GM10248 (cell line): ENCODE measurements at regions not wholly inside any gene's neighbourhood (a gene's known extent, or its start where the extent isn't known, plus 50 kb on each side); places are given as distances from the start of the nearest gene placed in this dataset.

ENCODE experiments used
- CTCF ChIA-PET: fragments of 300-600 bp; sonication (Branson Sonifier 250); formaldehyde crosslinking; extraction: SDS; loops from one replicate; lab custom pipeline; 2021; ENCODE audit warnings: antibody characterized with exemption; lab: Yijun Ruan, JAX
- POLR2A ChIA-PET: fragments of 350-650 bp; sonication (Branson Sonifier 250); formaldehyde crosslinking; extraction: SDS; loops from one replicate; lab custom pipeline; 2020; ENCODE audit warnings: antibody characterized with exemption; lab: Yijun Ruan, JAX
- DNase-seq: peaks from one replicate; pipeline ENCODE4 v3.0.0; 2012; ENCODE audit errors: extremely low spot score
- TF ChIP-seq, protein P1 (sequence below): IDR thresholded peaks from 2 replicates; pipeline ENCODE4 v1.5.1; 2012; ENCODE audit warnings: mild to moderate bottlenecking, low read depth; ENCODE audit errors: extremely low read depth, missing control alignments, control extremely low read depth

GRCh38 chr10:128295003-128295402 lies 168.8 kb upstream of the MKI67 start:
- TF ChIP-seq, protein P1, sequence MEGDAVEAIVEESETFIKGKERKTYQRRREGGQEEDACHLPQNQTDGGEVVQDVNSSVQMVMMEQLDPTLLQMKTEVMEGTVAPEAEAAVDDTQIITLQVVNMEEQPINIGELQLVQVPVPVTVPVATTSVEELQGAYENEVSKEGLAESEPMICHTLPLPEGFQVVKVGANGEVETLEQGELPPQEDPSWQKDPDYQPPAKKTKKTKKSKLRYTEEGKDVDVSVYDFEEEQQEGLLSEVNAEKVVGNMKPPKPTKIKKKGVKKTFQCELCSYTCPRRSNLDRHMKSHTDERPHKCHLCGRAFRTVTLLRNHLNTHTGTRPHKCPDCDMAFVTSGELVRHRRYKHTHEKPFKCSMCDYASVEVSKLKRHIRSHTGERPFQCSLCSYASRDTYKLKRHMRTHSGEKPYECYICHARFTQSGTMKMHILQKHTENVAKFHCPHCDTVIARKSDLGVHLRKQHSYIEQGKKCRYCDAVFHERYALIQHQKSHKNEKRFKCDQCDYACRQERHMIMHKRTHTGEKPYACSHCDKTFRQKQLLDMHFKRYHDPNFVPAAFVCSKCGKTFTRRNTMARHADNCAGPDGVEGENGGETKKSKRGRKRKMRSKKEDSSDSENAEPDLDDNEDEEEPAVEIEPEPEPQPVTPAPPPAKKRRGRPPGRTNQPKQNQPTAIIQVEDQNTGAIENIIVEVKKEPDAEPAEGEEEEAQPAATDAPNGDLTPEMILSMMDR: no peak
- CTCF ChIA-PET: no interaction called here
- POLR2A ChIA-PET: no interaction called here
- no peak for DNase-seq

DNA sequence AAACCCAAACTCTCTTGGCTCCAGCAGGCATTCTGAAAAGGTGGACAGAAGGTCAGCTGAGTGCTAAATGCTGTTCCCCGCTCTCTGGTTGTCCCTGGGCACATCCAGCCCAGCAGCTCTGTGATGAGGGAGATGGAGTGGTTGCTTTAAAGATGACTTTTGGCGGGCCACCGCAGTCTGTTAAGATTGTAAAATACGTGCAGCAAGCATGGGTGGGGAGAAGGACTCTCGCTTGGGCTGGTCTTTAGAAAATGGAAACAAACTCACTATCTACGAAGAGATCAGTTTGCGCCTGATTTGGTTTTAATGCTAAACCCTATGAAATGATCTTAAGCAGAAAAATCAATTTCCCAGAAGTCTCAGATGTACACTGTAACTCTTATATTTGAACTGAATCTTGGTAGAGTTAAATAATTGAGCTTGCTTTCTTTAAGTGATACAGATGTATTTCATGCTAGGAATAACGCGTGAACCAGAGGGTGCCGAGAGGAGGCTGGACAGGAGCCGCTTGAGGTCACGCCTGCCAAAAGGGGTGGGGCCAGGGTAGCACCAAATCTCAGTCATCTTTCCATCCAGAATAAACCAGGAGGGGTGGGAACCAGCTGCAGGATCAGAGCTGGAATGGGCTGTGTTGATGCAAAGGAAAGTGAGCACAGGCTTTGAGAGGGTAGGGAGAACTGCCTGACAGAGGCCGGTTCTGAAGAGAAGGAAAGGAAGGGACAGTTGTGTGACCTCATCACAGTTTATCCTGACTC lies 170.2 kb upstream of the MKI67 start:
- ChIA-PET POLR2A (no interaction called here), CTCF (no interaction called here)
- TF ChIP-seq, protein P1: no peak
- DNase-seq: no peak

DNA sequence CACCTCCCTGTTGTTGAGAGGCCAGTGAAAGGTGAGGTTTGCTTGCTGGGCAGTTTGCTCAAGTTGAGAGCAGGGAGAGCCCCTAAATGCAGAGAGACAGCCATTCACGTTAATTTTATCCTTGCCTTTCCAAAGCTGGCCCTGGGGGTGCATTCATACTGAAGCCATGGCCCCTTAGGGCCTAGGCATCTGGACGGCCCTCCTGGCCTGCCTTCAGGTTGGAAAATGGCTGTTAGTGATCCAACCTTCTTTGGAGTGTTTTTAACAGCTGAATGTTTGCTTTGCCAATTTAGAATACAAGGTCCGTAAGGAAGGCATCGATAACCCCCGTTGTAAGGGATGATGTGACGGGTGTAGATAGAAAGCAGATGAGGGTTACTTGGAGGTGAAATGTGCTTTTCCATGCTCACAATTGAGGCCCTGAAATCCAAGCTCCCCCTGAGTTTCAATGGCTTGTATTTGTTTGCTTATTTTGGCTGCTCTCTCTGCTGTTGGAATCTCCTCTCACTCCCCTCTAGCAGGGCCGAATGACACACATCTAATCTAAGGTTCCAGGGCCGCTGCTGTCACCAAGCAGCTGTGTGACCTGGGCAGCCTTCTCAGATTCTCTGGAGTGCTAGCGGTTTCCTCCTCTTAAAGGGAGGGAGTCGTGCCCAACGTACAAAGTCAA lies 171.6 kb upstream of the MKI67 start:
- CTCF ChIA-PET: no interaction called here
- no peak for DNase-seq
- TF ChIP-seq, protein P1: no peak
- POLR2A ChIA-PET: no interaction called here

GRCh38 chr10:128298587-128298986 lies 172.4 kb upstream of the MKI67 start:
- TF ChIP-seq, protein P1: no peak
- CTCF ChIA-PET: no interaction called here
- DNase-seq: no peak
- POLR2A ChIA-PET: no interaction called here

DNA sequence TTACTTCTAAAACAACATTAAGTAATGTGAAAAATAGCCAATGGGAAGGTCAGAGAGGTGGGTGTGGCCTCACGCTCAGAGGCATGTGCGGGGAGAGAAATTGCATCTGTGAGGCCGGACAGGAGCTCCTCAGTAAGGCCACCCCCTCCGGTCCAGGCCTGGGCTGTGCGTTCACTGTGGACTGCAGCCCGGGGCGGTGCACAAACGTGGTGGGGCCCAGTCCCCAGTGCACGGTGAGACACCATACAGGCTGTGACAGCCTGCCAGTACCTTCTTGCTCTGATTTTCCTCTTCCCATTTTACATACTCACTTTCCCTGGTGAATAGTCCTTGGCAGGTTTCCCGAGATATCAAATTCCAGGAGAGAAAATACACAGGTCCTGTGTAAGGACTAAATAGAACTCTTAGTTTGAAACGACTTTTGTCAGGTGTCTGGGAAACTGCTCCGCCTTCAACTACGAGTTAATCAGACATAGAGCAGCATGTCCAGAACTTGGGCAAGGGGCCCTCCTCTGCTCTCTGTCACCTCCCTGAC lies 174.1 kb upstream of the MKI67 start:
- TF ChIP-seq, protein P1: no peak
- ChIA-PET POLR2A (no interaction called here), CTCF (interaction anchor here (0.7 kb wide), 1 partner anchor 10 kb away, joined by 3 read pairs; no protein-coding TSS in a partner anchor)
- DNase-seq: no peak

GRCh38 chr10:128301051-128301450 lies 174.8 kb upstream of the MKI67 start:
- TF ChIP-seq, protein P1: no peak
- POLR2A ChIA-PET: no interaction called here
- no peak for DNase-seq
- CTCF ChIA-PET: interaction anchor here (0.7 kb wide), 1 partner anchor 9 kb away, joined by 3 read pairs; no protein-coding TSS in a partner anchor
